Forelimb muscle (tissue), 1 donor: ENCODE measurements at regions not wholly inside any gene's neighbourhood (a gene's known extent, or its start where the extent isn't known, plus 50 kb on each side); places are given as distances from the start of the nearest gene placed in this dataset.

Source experiments
- DNase-seq: peaks from one replicate; pipeline ENCODE4 v3.0.0-alpha.2; 2013; ENCODE audit warnings: low read depth

DNA sequence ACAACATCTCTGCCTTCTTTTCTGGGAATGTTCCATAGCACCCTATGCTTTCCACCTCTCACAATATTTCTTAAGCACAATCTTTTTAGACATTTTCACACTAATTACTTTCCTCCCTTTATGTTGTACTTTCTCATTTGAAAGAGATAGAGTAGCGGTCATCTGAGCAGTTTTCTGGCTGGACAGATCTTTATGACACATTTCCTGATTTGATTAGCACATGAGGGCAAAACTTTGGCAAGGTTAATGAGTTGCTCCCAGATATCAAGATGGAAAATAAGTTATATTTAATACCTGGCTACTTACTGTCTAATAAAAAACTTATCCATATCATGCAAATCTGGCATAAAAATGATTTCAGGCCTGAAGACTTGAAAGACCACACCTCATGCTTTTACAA lies 723.9 kb downstream of the SOCS6 start:
- no peak for DNase-seq

DNA sequence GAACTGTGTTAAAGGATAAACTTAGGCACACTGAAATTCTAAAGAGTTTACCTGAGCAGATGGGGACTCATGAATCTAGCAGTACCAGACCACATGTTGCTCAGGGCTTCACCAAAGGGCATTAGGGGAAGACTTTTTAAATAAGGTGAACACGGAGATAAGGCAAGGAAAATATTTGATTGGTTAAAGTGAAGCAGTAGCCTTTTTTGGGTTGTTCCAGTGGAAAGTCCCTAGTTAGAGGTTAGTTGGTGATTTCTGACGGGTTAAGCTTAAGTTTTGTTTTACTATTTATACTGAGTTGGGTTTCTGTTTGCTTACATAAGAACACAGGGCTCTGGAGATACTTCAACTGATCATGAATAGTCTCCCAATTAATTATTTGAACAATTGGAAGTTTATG lies 722.5 kb downstream of the SOCS6 start:
- DNase-seq, result no peak

DNA sequence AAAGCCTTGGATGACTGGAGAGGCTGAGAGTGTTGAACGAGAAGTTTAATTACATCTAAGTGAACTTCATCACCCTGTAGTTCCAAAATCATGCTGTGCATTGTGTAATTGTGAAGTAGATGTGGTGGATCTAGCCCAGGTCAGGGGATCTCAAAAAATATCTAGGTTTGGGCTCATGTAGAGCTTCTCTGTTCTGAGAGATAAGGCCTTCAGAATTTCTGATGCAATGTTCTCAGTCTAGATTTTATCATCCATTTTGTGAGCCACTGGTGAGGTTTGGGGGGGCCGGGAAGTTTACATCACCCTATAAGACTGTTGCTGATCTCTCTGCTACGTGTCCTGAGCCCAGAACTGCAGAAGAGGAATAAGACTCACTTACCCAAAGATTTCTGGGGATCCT lies 719.4 kb downstream of the SOCS6 start:
- DNase-seq, result no peak

DNA sequence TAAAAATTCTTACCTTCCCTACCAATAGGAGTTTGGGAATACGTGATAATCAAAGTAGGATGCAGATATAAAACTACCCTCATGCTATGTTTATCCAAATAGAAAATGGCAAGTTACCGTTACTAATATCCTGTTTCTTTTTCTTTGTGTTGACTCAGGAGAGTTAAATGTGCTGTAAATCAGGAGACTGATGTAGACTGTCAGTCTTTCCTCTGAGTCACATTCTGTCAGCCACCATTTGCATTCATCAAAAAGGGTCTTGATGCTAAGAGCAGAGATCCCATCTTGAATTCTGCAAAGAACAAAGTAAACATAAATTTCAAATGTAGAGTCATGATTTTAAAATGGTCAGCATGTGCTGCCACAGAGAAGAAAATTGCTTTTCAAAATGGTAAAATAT lies 712.8 kb downstream of the SOCS6 start:
- no peak for DNase-seq

DNA sequence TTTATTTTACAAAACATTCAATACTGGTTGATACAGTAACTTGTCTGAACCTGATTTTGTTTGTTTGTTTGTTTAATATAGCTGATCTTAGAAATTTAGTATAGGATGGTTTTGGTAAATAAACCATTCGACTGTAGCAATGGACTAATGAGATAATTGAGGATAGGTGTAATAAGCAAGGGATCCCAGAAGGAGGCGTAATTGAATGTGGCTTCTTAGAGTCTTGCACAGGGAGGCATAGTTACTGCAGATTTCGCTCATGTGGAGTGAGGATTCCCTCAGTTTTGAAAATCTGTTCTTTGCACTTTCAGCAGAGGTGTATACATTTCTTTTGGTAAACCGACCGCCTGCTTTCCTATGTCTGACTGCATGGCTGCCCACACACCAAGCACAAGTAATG lies 709.6 kb downstream of the SOCS6 start:
- DNase-seq, result no peak

DNA sequence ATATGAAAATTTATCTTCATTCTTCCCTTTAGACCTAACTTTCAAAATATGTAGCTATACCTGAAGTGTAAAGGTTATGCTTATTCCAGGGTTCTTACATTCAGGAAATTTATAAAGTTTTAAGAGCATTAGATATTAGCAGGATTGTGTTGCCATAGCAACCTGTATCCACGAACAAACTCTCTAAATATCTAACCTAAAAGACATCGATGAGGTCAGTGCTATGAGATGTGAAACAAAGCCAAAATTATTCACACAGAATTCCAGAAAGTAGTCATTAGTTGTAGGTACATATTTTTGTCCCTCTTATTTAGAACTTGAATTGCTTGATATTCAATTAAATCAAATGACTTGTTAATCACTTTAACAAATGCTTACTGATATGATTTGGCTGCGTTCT lies 705.3 kb downstream of the SOCS6 start:
- DNase-seq, result no peak

DNA sequence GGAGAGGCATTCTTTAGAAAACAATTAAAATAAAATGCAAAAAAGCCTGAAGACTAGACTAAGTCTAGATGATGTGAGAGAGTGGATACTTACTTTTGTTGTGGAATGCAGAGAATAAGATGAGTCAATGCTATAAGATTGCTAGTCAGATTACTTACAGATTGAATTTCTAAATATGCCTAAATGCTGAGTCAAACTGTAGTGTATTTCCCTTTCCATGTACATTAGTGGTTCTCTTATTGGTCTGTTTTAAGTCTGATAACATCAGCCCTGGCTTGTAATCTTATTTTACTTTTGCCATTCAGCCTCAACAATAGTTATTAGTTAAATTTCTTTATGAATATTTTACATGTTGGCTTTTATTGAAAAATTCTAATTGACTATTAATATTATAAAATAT lies 702.7 kb downstream of the SOCS6 start:
- DNase-seq, result no peak

DNA sequence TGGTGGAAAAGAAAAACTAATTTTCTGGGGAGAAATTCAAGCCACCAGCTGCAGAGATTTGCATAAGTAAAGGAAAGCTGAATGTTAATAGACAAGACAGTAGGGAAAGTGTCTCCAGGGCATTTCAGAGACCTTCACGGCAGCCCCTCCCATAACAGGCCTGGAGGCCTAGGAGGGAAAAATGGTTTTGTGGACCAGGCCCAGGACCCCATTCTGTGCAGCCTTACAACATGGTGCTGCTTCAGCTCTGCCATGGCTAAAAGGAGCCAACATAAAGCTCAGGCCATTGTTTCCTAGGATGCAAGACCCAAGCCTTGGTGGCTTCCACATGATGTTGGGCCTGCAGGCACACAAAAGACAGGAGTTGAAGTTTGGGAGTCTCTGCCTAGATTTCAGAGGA lies 697.1 kb downstream of the SOCS6 start:
- DNase-seq, result no peak

DNA sequence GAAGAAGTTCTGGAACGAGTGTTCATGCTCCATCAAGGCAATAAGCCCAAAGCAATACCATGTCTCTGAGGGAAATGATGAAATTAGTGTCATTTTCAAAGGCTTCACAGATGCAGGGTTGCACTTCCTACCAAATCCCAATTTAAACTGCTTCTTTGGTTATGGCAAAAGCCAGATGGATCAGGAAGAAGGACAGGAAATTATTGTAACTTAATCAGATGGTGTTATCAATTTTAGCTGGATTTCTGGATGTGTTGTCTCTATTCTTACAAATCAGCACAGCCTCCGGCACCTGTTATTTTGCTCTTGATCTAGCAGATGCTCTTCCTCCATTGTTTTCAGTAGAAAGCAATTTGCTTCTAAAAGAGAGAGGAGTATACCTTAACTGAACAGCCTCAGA lies 693.4 kb downstream of the SOCS6 start:
- no peak for DNase-seq

DNA sequence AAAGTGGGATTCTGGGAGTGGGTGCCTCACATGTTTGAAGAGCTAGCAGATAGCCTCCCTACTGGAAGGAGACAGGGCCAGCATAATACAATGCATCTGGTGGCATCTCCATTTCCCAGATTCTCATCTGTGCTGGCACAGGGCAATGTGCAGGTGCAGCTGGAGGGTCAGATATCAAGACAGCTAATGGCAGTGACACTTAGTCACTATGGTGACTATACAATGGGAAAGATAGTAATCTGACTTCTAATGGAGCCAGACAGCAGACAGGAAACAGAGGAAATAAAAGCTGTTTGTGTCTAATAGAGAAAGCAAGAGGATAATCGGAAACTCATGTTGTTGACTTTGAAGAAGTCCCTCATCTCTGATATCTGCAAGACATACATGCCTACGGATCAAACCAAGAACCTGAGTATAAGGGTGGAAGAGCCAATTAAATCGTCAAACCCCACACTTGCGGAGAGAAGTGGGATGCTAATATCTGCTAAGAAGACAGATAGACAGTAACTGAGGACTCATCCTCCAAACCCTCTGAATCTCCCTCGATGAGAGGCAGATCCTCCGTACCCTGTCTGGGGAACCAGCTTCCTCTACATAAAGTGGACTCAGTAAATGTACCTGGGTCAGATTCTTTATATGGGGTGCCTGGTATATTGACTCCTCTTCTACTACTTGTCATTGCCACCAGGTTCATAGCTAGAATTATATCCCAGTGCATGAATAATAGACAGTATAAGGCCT lies 692.7 kb downstream of the SOCS6 start:
- no peak for DNase-seq

DNA sequence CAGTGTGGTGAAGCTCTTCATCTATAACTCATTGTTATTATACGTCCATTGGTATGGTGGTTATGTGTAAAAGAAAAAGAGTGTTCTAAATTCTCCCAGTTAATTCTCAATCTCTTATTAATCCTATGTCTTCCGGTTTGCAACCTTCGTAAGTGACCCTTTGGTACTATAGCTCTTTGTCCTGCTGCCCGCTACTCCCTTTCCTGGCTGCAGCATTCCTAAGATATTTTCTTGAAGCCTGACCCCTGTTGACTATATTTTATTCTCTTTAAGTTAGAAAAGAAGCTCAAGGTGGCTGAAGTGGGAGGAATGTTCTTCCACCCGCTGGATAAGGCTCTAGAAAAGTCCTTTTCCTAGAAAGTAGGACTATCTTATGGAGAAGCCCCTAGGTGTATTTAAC lies 684.8 kb downstream of the SOCS6 start:
- DNase-seq, result no peak

DNA sequence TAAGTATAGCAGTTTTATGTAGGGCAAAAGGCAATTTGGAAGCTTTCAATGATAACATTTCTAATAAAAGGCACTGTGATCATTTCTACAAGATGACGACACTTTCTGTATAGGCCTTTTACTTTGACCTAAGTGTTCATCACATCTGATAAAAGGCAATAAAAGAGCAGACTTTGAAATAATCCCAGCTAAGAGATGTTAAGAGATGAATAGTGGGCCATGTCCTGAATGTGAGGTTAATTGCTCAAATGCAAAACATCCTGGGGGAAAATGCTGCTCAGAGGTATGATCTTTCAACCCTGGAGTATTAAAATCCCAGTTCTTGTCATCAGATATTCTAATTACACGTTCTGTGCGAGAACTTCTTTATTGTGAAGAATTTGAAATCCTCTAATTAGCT lies 677.6 kb downstream of the SOCS6 start:
- DNase-seq, result no peak

DNA sequence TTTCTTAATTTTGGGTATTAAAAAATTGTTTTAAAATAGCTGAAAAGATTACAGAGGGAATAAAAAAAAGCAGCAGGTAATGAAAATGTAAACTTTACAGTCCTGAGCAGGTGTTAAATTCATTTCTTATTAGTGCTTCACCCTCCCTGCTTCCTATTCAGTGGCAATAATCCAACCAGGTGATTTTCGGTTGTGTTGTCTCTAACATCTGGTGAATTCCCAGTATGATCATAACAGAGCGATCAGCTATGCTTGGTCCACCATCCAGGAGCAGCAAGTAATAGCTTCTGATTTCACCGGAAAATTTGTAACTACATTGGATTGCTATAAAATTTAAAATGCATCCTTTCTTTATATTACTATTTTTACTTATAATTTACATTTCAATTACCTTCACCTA lies 673.1 kb downstream of the SOCS6 start:
- no peak for DNase-seq

DNA sequence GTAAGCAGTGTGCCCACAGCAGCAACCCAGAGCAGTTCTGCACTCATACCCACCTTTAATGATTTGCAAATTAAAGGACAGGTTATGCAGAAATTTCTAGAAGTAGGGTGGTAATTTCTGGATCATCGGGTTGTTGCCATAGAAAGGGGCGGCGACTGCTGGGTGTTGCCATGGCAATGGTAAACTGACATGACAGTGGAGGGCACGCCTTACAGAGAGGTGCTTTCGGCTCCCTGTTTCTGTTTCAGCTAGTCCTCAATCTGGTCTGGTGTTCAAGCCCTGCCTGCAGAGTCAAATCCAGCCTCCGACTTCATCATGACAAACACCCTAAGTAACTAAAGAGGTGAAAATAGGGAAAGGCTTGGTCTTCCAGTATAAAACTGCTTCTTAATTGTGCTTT lies 667.7 kb downstream of the SOCS6 start:
- DNase-seq, result no peak

DNA sequence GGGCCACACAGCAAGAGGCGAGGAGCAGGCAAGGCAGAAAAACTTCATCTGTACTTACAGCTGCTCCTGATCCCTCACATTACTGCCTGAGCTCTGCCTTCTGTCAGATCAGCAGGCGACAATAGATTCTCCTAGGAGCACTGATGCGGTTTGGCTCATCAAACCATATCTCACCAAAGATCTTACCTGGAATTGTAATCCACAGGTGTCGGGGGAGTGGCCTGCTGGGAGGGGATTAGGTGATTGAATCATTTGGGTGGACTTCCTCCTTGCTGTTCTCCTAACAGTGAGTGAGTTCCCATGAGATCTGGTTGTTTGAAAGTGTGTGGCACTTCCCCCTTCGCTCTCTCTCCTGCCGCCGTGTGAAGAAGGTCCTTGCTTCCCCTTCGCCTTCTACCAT lies 647.3 kb downstream of the SOCS6 start:
- no peak for DNase-seq

DNA sequence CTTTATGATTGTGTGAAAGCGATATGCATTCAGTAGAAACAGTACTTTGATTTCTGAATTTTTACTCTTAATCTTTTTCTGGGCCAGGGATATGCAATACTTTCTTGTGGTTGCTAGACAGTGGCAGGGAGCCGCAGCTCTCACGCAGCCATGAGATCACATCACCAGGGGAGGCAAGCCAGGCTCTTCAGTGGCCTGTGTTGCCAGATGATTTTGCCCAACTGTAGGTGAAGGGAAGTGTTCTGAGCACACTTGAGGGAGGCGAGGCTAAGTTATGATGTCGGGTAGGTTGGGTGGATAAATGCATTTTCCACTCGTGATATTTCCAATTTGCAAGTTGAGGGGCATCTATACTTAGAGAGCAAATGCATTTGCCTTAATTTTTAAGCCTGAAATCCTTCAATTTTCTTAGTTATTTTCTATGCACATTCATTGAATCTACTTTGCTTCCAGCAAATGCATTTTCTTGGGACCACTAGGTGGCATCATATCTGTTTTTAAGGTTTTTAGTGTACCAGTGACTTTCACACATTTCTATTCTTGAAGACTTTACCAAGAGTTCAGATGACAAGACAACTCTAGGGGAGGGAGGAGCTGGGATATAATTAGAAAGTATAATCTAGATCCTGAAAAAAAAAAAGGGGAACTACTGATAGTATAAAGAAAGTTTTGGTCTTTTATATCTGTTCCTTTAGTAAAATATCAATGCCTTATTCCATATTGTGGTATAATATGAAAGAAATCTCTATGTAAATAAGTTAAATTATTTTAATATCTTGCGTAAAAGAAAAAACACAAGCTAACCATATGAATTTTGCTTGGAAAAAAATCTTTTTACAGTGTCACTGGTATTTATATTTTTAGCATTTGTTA lies 643.3 kb downstream of the SOCS6 start:
- DNase-seq, result no peak

DNA sequence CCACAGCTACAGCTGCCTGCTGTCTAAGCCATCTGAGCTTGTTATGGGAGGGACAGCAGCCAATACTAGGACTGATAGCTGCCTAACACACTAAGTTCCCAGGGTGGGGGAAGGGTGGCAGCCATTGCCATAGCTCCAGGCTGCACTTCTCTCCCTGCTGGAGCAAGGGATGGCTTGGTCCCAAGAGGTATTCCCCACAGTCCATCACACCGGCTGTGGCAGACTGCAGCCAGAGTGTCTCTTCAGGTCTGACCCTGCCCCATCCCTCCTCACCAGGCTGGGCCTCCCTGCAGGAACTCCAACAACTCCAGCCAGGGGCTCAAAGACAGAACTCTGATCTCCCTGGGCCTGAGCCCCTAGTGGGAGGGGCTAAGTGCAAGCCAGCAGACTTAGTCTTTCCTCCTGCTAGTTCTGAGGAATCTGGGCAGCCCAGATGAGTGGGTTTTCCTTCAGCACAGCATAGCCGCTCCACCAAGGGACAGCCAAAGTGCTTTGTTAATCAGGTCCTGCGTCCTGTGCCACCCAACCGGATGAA lies 632.1 kb downstream of the SOCS6 start:
- no peak for DNase-seq

DNA sequence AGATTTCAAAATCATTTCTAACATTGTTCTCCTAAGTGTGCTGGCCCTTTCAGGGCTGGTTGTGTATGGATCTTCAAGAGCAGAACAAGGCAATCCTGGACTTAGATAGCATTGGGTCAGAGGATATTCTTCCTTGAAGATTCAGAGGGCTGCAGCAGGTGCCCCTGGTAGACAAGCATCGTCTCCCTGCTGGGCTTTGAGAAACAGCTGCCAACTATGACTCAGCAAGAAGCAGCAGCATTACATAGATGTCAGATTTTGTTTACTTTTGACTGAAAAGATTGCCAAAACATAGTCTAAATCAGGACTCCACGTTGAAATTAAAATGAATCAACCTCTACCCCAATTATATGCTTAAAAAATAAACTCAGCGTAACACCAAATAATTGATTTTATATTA lies 618.8 kb downstream of the SOCS6 start:
- DNase-seq, result no peak

DNA sequence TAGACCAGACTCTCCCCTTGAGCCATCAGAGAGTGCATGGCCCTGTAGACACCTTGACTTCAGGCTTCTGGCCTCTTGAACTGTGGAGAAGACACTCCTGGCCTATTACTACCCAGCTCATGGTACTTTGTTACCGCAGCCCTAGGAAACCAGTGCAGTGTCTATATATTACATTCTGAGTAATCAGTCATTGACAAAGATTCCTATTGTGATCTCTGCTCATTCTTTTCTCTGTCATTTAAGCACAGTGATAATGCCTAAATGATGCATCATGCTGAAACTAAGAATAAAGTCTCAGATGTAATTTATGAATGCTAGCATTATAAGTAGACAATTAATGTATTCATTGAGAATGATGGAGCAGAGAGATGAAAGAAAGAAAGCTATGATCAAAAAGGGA lies 603.5 kb downstream of the SOCS6 start:
- DNase-seq, result no peak

DNA sequence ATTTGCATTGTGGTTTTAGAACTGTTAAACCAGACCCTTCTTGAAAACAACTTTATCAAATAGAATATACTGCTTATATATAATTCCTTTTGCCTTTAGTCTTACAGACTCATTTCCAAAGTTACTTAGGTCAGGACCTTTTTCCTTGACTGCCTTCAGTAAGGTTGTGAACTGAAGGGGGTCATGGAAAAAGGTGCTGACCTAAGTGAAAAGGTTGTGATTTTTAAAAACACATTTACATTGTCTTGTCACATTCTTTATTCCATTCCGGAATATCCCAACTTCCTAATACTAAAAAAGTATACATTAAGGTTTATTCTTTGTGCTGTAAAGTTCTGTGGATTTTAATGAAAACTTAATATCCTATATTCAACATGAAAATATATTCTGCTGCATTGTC lies 581.4 kb downstream of the SOCS6 start:
- no peak for DNase-seq

DNA sequence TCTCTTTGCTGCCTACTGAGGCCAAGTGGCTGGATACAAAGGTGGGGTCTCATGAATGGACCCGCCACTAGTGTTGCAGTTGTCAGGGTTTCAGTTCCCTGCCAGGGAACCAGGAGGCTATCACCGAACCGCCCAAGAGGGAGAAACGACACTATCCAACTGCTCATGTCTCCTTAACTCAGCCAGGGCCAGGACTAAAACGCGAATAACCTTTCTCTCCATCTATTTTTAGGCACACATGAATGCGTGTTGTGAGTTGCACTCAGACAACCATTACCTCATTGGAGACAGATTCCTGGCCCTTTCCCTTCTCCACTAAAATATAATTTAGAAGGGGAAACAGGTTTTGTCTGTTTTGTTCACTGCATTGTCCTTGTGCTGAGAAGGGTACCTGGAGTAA lies 559.5 kb downstream of the SOCS6 start:
- no peak for DNase-seq

DNA sequence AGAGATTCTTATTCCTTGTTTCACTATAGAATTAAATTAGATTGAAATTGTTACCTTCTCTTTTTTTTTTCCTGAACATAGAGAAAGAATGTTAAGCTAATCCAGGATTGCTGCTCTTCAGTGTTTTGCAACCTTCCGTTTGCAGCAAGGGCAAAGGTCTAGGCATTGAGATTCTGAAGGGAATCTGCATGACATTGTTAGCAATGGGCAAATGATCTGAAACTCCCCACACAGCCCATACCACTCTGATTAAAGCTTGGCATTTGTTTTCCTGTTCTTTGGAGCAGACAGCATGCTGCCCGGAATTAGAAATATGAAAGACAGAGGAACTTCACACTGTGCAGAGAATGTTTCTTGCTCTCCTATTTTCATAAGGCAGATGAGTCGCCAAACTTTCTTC lies 551.8 kb downstream of the SOCS6 start:
- no peak for DNase-seq

DNA sequence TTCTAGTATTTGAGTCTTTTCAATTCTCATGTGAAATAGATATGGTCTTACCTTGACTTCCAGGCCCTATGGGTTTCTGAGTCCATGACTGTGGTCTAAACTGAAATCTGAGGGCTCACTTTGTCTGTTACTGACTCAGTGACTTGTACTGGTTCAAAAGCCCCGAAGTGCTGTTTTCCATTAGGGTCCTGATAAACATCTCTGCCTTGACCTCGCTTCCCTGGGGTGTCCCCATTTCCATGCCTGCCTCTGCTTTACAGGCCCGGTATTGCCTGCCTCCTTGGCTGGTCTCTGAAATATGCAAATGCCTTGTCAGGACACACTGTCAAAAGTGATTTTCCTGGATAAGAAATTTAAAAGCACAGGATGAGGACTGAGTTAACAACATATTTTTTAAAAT lies 538.8 kb downstream of the SOCS6 start:
- DNase-seq, result no peak
